ENCODE measurements at regions not wholly inside any gene's neighbourhood (a gene's known extent, or its start where the extent isn't known, plus 50 kb on each side); places are given as distances from the start of the nearest gene placed in this dataset.

- H3K27ac Mint-ChIP-seq: no peak overlapping the region
- no peak overlapping the region for H3K4me3 Mint-ChIP-seq
- ATAC-seq (replicated peaks in 1 of 2) (no peak), DNase-seq (no peak)
- H3K9me3 Mint-ChIP-seq: peaks cover 2 to 5% of the 10 kb centered on the region in 2 donors
- H3K36me3 Mint-ChIP-seq (ENCODE audit: insufficient read depth in 2 of 2): no peaks in the 10 kb centered on the region
- H3K27me3 Mint-ChIP-seq (ENCODE audit: low read depth): no peaks in the 10 kb centered on the region
- H3K4me1 Mint-ChIP-seq (ENCODE audit: low read depth): no peaks in the 10 kb centered on the region
Observed at GRCh38 chr5:106584268-106584667, 1086.5 kb downstream of the EFNA5 start.

GRCh38 chr5:106578736-106579135 is 1092.0 kb downstream of the EFNA5 start:
- no peak overlapping the region for H3K27ac Mint-ChIP-seq

DNA sequence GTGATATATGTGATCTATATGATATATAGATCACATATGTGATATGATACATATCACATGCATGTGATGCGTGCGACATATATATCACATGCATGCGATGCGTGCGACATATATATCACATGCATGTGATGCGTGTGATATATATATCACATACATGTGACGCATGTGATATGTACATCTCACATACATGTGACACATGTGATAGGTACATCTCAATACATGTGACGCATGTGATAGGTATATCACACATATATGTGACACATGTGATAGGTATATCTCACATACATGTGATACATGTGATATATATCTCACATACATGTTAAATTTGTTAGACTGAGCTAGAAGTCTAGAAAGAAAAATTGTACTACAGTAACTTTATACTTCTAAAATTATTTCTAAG is 1095.9 kb downstream of the EFNA5 start:
- Mint-ChIP-seq H3K36me3 (ENCODE audit: insufficient read depth in 2 of 2) (no peaks in the 10 kb centered on the region), H3K27ac (no peak overlapping the region), H3K27me3 (ENCODE audit: low read depth) (no peaks in the 10 kb centered on the region), H3K9me3 (peaks cover 2% of the 10 kb centered on the region in 2 donors), H3K4me3 (no peak overlapping the region), H3K4me1 (ENCODE audit: low read depth) (no peaks in the 10 kb centered on the region)
- DNase-seq (no peak), ATAC-seq (replicated peaks in 1 of 2) (no peak)

More at GRCh38 chr5:106578736-106579135, 1092.0 kb downstream of the EFNA5 start:
- peaks cover 0 to 2% of the 10 kb centered on the region in 2 donors for H3K9me3 Mint-ChIP-seq
- H3K27me3 Mint-ChIP-seq (ENCODE audit: low read depth): no peaks in the 10 kb centered on the region
- no peaks in the 10 kb centered on the region for H3K36me3 Mint-ChIP-seq (ENCODE audit: insufficient read depth in 2 of 2)
- no peak for DNase-seq
- no peak overlapping the region for H3K4me3 Mint-ChIP-seq
- no peak for ATAC-seq (replicated peaks in 1 of 2)
- H3K4me1 Mint-ChIP-seq (ENCODE audit: low read depth): no peaks in the 10 kb centered on the region

DNA sequence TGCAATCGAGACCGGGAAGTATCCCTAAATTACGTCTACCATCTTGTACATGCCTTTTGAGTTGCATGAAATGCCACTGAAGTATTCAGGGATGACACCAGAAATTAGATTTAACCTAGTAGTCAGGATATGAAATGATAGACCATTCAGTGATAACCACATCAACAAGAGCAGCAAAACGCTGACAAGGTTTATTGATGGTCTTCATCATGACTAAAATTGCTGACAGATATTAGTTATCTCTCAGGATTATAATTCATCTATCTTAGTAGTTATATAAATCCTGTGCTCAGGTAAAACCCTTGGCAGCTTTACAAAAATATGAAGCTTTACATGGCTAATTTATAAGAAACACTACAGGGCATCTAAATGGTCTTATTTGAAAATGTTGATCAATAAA is 1104.7 kb downstream of the EFNA5 start:
- Mint-ChIP-seq H3K4me3 (no peak overlapping the region), H3K27me3 (ENCODE audit: low read depth) (no peaks in the 10 kb centered on the region), H3K27ac (no peak overlapping the region), H3K4me1 (ENCODE audit: low read depth) (no peaks in the 10 kb centered on the region), H3K36me3 (ENCODE audit: insufficient read depth in 2 of 2) (no peaks in the 10 kb centered on the region), H3K9me3 (peaks cover 5 to 6% of the 10 kb centered on the region in 2 donors)
- DNase-seq (no peak), ATAC-seq (replicated peaks in 1 of 2) (no peak)

DNA sequence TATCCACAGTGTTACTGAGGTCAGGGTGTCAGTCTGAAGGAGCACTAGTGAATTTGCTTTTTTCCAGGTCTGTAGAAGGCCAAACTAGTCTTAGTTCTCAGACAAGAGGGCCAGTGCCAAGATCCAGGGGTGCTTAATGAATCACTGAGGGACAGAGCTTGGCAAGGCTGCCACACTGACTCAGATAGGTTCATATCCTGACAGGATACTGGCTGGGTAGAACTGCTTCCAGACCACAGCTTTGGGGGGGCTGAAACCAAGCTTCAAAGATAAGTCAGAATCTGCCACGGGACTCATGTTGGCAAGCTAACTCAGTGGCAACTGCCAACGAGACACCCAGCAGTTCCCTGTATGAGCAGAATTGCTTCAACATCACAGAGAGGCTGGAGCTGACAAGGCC is 1125.4 kb downstream of the EFNA5 start:
- no peak overlapping the region for H3K27ac Mint-ChIP-seq
- no peaks in the 10 kb centered on the region for H3K27me3 Mint-ChIP-seq (ENCODE audit: low read depth)
- ATAC-seq (replicated peaks in 1 of 2): no peak
- peaks cover 0 to 1% of the 10 kb centered on the region in 2 donors for H3K36me3 Mint-ChIP-seq (ENCODE audit: insufficient read depth in 2 of 2)
- H3K4me3 Mint-ChIP-seq: no peak overlapping the region
- H3K9me3 Mint-ChIP-seq: peaks cover 3 to 8% of the 10 kb centered on the region in 2 donors
- DNase-seq: no peak
- no peaks in the 10 kb centered on the region for H3K4me1 Mint-ChIP-seq (ENCODE audit: low read depth)

DNA sequence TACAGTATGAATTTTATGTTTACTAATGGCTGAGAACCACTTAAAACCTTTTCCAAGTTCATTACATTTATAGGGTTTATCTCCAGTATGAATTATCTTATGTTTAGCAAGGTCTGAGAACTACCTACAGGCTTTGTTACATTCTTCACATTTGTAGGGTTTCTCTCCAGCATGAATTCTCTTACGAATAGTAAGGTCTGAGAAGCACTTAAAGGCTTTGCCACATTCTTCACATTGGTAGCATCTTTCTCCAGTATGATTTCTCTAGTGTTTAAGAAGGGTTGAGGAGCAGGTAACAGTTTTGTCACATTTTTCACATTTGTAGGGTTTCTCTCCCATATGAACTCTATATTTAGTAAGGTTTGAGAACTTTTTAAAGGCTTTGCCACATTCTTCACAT is 1127.4 kb downstream of the EFNA5 start:
- no peaks in the 10 kb centered on the region for H3K4me1 Mint-ChIP-seq (ENCODE audit: low read depth)
- H3K27ac Mint-ChIP-seq: no peak overlapping the region
- H3K36me3 Mint-ChIP-seq (ENCODE audit: insufficient read depth in 2 of 2): peaks cover 0 to 1% of the 10 kb centered on the region in 2 donors
- DNase-seq: no peak
- no peak for ATAC-seq (replicated peaks in 1 of 2)
- peaks cover 5 to 12% of the 10 kb centered on the region in 2 donors for H3K9me3 Mint-ChIP-seq
- no peaks in the 10 kb centered on the region for H3K27me3 Mint-ChIP-seq (ENCODE audit: low read depth)
- no peak overlapping the region for H3K4me3 Mint-ChIP-seq

DNA sequence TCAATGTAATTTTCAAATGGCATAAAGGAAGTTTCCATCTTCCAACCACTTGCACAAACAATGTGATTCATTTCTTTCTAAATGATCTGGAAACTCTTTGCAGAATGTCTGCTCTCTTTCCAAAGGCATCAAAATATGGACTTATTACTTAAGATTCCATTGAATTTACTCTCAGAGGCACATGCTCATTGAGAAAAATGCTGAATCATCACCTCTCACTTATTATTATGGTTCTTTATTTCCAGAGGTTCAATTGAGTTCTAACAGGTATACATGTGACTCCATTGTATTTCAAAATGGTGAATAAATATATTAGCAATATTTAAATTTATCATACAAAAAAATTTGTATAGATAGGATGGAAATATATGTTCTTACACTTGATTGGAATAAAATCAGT is 1140.6 kb downstream of the EFNA5 start:
- H3K36me3 Mint-ChIP-seq (ENCODE audit: insufficient read depth in 2 of 2): no peaks in the 10 kb centered on the region
- H3K4me3 Mint-ChIP-seq: no peak overlapping the region
- no peaks in the 10 kb centered on the region for H3K27me3 Mint-ChIP-seq (ENCODE audit: low read depth)
- H3K4me1 Mint-ChIP-seq (ENCODE audit: low read depth): no peaks in the 10 kb centered on the region
- ATAC-seq (replicated peaks in 1 of 2) (no peak), DNase-seq (no peak)
- H3K27ac Mint-ChIP-seq: no peak overlapping the region
- H3K9me3 Mint-ChIP-seq: peaks cover 3 to 5% of the 10 kb centered on the region in 2 donors

DNA sequence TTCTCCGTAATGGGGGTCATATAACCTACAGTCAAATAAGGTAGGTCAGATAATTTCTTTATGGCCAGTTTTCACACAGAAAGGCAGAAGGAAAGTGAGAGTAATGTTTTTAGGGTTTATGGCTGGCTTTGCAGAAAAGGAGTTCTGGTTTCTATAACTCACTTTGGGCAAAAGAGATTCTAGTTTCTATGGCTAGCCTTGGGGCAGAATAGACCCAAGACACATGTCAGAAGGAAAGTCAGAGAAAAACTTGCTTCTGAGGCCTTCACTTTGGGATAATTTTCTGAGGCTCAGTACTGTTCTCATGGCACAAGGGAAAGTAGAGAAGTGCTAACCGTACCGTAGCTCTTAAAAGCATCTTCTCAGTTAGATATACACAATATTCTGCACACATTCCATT is 1145.3 kb downstream of the EFNA5 start:
- Mint-ChIP-seq H3K4me1 (ENCODE audit: low read depth) (no peaks in the 10 kb centered on the region), H3K4me3 (no peak overlapping the region), H3K36me3 (ENCODE audit: insufficient read depth in 2 of 2) (no peaks in the 10 kb centered on the region), H3K27me3 (ENCODE audit: low read depth) (no peaks in the 10 kb centered on the region), H3K9me3 (peaks cover 3 to 5% of the 10 kb centered on the region in 2 donors), H3K27ac (no peak overlapping the region)
- DNase-seq (no peak), ATAC-seq (replicated peaks in 1 of 2) (no peak)

DNA sequence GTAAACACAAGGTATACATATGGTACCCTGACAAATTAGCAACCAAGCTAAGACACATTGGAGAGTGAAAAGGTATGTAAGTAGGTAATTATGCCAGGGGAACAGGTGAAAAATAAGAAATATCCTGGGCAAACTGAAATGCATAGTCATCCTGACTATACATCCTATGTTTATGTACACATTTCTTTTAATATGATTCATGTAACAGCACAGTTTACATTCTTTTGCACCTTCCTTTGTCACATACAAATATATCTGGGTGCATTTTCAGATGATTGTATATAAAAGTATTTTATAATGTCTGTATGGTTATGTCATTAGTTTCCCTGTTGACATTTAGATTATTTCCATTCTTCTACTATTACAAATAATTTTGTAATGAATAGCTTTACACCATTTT is 1146.9 kb downstream of the EFNA5 start:
- H3K4me3 Mint-ChIP-seq: no peak overlapping the region
- DNase-seq (no peak), ATAC-seq (replicated peaks in 1 of 2) (no peak)
- H3K4me1 Mint-ChIP-seq (ENCODE audit: low read depth): no peaks in the 10 kb centered on the region
- no peaks in the 10 kb centered on the region for H3K27me3 Mint-ChIP-seq (ENCODE audit: low read depth)
- H3K9me3 Mint-ChIP-seq: peaks cover 3% of the 10 kb centered on the region in 2 donors
- H3K36me3 Mint-ChIP-seq (ENCODE audit: insufficient read depth in 2 of 2): no peaks in the 10 kb centered on the region
- H3K27ac Mint-ChIP-seq: no peak overlapping the region

DNA sequence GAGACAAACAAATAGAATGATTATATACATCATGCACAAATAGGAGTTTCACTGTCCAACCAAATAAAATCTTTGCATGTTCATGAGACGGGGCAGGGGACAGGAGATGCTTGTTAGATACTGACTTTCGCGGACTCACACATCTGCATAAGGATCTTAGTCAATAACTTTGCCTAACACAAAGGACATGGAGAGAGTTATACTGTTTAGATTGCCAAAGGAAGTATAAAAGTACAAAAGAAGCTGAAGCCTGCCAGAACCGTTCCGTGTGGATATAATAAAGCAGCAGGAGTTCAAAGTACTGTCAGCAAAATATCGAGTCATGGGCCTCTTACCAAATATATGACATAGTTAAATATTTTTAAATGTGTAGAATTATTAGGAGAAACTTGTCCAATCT is 1148.4 kb downstream of the EFNA5 start:
- no peaks in the 10 kb centered on the region for H3K27me3 Mint-ChIP-seq (ENCODE audit: low read depth)
- DNase-seq: no peak
- H3K9me3 Mint-ChIP-seq: peaks cover 3% of the 10 kb centered on the region in 2 donors
- no peak overlapping the region for H3K27ac Mint-ChIP-seq
- no peak for ATAC-seq (replicated peaks in 1 of 2)
- no peaks in the 10 kb centered on the region for H3K4me1 Mint-ChIP-seq (ENCODE audit: low read depth)
- no peaks in the 10 kb centered on the region for H3K36me3 Mint-ChIP-seq (ENCODE audit: insufficient read depth in 2 of 2)
- H3K4me3 Mint-ChIP-seq: no peak overlapping the region

DNA sequence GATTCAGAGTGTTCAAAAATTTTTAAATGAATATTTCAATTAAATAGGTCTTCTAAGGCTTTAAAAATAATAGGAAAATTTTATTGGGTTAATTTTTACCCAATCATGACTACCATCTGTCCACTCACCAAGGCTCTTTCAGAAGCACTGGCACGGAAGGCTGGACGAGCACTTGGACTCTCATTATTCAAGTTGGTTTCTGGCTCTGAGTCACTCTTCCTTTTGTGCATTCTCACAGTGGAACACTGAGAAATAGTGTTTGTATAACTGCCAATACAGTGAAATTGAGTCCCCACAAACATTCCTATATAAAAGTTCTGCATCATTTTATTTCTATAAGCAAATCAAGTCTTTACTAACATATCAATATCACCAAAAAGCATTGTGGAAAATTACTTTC is 1149.0 kb downstream of the EFNA5 start:
- Mint-ChIP-seq H3K4me3 (no peak overlapping the region), H3K36me3 (ENCODE audit: insufficient read depth in 2 of 2) (no peaks in the 10 kb centered on the region), H3K27ac (no peak overlapping the region), H3K4me1 (ENCODE audit: low read depth) (no peaks in the 10 kb centered on the region), H3K27me3 (ENCODE audit: low read depth) (no peaks in the 10 kb centered on the region), H3K9me3 (peaks cover 3 to 6% of the 10 kb centered on the region in 2 donors)
- DNase-seq (no peak), ATAC-seq (replicated peaks in 1 of 2) (no peak)

GRCh38 chr5:106510321-106510720 is 1160.4 kb downstream of the EFNA5 start:
- Mint-ChIP-seq H3K4me1 (ENCODE audit: low read depth) (no peaks in the 10 kb centered on the region), H3K9me3 (peaks cover 0 to 4% of the 10 kb centered on the region in 2 donors), H3K27ac (no peak overlapping the region), H3K4me3 (no peak overlapping the region), H3K27me3 (ENCODE audit: low read depth) (no peaks in the 10 kb centered on the region), H3K36me3 (ENCODE audit: insufficient read depth in 2 of 2) (no peaks in the 10 kb centered on the region)
- DNase-seq (no peak), ATAC-seq (replicated peaks in 1 of 2) (no peak)

DNA sequence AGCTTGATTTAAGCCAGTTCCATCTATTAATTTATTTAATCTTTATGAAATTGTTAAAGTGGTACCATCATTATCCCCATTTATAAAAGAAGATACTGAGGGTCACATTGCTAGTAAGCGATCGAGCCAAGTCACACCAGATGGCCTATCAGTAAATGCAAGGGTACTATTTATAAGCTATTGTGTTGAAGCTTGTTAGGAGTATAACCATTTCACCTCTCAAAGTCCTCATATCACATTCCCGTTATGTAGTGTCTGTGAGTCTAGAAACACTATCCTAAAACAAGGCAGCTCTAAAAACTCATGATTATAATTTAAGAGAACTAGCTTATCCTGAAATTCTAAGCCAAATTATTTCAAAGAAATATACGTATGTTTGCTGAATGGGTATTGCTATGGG is 1161.8 kb downstream of the EFNA5 start:
- no peak for DNase-seq
- Mint-ChIP-seq H3K9me3 (peaks cover 0 to 4% of the 10 kb centered on the region in 2 donors), H3K27ac (no peak overlapping the region), H3K27me3 (ENCODE audit: low read depth) (no peaks in the 10 kb centered on the region), H3K36me3 (ENCODE audit: insufficient read depth in 2 of 2) (no peaks in the 10 kb centered on the region), H3K4me3 (no peak overlapping the region), H3K4me1 (ENCODE audit: low read depth) (no peaks in the 10 kb centered on the region)
- no peak for ATAC-seq (replicated peaks in 1 of 2)

DNA sequence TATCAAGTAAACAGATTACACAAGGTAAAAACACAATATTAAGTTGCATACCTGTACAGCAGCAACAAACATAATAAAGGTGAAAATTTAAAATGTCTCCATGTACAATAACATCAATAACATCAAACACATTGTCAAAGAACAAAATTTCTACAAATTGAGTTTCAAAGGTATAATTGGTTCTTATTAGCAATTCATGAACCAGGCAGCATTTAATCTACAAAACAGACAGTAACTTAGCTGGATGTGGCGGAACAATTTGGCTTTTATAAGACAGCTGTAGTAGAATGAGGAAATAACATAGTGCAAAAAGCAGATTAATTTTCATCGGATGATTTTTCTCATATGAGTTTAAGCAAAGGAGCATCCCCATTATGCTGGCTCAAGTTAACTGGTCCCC is 1176.8 kb downstream of the EFNA5 start:
- ATAC-seq (replicated peaks in 1 of 2) (no peak), DNase-seq (no peak)
- Mint-ChIP-seq H3K27ac (no peak overlapping the region), H3K4me3 (no peak overlapping the region), H3K36me3 (ENCODE audit: insufficient read depth in 2 of 2) (no peaks in the 10 kb centered on the region), H3K9me3 (peaks cover 4 to 8% of the 10 kb centered on the region in 2 donors), H3K27me3 (ENCODE audit: low read depth) (no peaks in the 10 kb centered on the region), H3K4me1 (ENCODE audit: low read depth) (no peaks in the 10 kb centered on the region)

Measured in activated T-cell treated with anti-CD3 and anti-CD28 coated beads, Interleukin-2, amount 50 U/mL, for 72 hours (primary cell).